Ovary (tissue), 3 donors: ENCODE measurements at regions not wholly inside any gene's neighbourhood (a gene's known extent, or its start where the extent isn't known, plus 50 kb on each side); places are given as distances from the start of the nearest gene placed in this dataset.

Experiments
- CTCF ChIP-seq, 3 donors: fragments of 450-650 bp in 2 of 3; fragments of 200-600 bp in 1 of 3; IDR thresholded peaks; one replicate each; pipeline versions ENCODE4 v1.5.1 to v1.8.0; 2016 to 2022; ENCODE audit warnings: antibody characterized with exemption in 3 of 3, mild to moderate bottlenecking in 1 of 3
- EP300 ChIP-seq: sonication (generic); formaldehyde crosslinking; IDR thresholded peaks from one replicate; pipeline ENCODE4 v1.6.1; 2017; ENCODE audit warnings: antibody characterized with exemption
- POLR2A ChIP-seq: fragments of 450-650 bp; IDR thresholded peaks from one replicate; pipeline ENCODE4 v1.6.1; 2017; ENCODE audit warnings: antibody characterized with exemption, mild to moderate bottlenecking, moderate library complexity
- donor health status: DM: no; HTN: no; CAD: no.

- TF ChIP-seq EP300 (no peak), POLR2A (no peak), CTCF (IDR thresholded peaks at IDR 0.05) (no peak)
Observed at GRCh38 chr1:57886376-57886775, 462.5 kb upstream of the DAB1 start.
